RPMI8226 (cell line): ENCODE measurements at regions not wholly inside any gene's neighbourhood (a gene's known extent, or its start where the extent isn't known, plus 50 kb on each side); places are given as distances from the start of the nearest gene placed in this dataset.
"Not testable (repeated sequence)": the region's sequence is repeated elsewhere in the genome, so short reads cannot be mapped to it uniquely, and the experiment has no call there.

Experiments
- DNase-seq: peaks from one replicate; pipeline ENCODE4 v3.0.0-alpha.2; 2015

- no peak for DNase-seq
Measured at GRCh38 chr6:164095056-164095455, 680.5 kb downstream of the QKI start.

DNA sequence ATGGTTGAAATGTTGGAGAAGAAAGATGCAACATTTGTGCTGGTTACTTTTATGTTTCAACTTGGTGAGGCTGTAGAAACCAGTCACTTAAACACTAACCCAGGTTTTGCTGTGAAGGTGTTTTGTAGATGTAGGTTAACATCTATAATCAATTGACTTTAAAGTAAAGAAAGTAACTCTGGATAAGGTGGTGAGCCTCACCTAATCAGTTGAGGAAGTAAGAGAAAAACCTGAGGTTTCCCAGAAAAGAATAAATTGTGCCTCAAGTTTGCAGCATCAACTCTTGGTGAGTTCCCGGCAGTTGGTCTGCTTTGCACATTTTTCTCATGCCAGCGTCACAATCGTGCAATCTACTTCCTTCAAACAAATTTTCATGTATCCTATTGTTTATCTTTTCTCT lies 673.4 kb downstream of the QKI start:
- no peak for DNase-seq

DNA sequence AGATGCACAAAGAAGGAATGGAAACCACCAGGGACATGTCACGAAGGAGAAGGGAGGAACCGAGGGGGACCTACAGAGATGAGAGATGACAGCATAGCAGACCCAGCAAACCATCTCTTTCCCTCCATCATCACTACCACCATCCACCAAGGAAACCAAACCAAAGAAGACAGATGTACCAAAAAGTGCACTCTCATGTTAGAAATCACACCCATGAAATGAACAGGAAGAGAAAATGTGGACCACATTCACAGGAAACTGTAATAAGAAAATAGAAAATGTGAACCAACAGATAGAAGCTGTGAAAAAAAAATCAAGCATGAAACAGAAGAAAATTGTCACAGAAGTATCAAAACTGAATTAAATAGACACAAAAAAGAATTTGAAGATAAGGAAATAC lies 672.7 kb downstream of the QKI start:
- DNase-seq: no peak

DNA sequence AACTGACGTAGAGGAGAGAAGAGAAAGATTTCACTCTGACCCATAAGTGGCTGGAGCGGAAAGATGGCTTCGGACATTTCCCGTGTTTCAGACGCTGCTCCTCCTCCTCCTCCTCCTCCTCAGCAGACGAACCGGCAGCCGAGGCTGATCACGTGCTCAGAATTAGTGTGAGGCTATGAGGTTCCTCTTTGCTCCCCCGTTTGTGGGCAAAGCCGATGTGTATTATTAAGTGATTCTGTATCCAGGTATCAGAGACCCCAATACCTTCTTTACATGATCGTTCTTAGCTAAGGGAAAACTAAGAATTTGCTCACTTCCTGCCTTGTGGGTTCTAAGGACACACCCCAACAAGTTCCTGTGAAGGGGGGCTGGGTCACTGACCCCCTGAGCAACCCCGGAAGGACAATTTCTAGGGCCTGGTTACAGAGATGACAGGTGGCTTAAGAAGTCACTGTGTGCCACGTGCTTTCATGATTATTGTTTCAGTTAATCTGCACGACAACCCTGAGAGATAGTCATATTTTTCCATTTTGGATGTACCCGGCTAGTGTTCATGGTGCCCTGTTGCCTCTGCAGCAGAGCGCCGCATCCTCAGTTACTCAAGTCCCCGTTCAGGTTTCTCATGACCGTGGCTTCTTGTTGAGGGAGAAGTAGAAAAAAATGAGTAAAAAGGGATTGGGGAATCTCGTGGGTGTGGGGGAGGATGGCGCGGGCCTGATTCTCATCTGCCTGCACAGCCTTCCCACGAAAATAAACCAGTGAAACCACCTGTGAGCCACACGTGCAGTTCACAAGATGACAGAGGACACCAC lies 671.8 kb downstream of the QKI start:
- DNase-seq: no peak

GRCh38 chr6:164085091-164086075 lies 670.9 kb downstream of the QKI start:
- no peak for DNase-seq

DNA sequence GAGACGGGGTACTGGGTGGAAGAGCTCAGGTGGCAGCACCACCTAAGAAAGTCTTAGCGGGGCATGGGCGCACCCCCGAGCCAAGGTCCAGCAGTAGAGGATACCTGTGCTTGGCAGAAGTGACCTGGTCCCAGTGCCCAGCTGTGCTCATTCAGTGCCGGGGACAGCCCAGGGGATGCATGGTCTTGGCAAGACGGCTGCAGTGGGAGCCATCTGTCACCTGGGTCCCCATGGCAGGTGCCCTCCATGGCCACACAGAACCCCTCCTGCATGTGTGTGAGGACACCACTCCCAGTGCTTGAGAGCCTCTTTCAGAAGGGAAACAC lies 664.7 kb downstream of the QKI start:
- DNase-seq: no peak

DNA sequence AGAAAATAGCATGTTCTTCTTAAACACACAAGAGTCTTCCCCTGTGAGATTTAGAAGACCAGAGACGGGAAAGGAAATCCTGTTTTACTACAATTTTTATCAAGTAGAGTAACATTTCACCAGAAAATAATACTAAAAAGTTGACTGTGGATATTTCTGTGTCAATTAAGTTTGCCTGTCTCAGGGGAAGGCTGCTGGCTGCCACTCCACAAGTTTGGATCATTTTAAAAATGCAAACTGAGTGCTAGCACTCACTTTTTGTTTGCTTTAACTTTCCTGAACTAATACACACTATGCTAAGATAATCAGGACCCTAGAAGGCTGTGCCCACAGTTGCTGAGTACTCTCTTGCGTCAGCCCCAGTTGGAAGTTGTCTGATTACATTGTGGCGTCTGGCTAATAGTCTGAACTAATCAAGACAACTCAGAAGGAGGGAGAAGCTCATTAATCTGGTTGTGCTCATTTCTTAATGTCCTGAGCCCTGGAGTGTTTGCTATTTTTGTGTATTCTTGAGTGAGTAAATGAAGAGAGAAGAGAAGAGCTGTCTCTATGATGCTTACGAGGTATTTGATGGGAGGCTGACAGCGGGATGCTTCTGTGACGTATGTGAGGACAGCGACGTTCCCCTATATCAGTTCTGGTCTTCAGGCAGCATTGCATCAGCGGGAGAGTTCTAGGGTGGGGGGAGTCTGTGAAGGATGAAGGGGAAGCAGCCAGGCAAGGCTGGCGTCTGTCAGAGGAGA lies 664.2 kb downstream of the QKI start:
- DNase-seq: no peak

DNA sequence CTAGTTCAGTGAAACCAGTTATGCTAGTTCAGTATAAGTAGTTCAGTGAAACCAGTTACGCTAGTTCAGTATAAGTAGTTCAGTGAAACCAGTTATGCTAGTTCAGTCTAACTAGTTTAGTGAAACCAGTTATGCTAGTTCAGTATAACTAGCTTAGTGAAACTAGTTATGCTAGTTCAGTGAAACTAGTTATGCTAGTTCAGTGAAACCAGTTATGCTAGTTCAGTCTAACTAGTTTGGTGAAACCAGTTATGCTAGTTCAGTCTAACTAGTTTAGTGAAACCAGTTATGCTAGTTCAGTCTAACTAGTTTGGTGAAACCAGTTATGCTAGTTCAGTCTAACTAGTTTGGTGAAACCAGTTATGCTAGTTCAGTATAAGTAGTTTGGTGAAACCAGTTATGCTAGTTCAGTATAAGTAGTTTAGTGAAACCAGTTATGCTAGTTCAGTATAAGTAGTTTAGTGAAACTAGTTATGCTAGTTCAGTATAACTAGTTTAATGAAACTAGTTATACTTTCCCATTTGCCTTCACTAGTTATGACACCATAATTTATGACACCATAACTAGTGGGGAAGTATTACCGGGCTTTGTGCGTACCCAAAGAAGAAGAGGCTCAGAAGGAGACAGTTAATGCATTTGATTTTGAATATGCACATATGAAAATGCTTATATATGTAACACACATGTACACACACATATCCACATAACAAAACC lies 662.5 kb downstream of the QKI start:
- not testable (repeated sequence) for DNase-seq

DNA sequence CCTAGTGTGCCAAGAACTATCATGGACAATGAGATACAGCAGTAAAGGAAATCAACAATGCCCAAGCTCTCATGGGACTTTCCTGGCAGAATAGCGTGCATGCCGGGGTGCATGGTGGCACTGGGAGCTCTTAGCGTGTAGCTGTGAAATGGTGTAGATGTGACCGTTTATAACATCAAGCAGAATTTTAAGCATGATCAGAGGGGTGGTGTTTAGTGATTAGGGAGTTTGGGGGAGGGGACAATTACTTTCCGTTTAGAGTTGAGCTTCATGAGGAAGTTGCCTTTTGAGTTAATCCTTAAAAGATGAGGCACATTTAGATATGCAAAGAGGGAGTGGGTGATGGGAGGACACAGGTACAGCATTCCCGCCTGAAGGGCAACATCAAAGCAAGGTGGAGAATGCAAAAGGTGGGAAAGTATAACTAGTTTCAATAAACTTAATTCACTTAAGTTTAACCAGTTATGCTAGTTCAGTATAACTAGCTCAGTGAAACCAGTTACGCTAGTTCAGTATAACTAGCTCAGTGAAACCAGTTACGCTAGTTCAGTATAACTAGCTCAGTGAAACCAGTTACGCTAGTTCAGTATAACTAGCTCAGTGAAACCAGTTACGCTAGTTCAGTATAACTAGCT lies 661.6 kb downstream of the QKI start:
- DNase-seq: no peak

DNA sequence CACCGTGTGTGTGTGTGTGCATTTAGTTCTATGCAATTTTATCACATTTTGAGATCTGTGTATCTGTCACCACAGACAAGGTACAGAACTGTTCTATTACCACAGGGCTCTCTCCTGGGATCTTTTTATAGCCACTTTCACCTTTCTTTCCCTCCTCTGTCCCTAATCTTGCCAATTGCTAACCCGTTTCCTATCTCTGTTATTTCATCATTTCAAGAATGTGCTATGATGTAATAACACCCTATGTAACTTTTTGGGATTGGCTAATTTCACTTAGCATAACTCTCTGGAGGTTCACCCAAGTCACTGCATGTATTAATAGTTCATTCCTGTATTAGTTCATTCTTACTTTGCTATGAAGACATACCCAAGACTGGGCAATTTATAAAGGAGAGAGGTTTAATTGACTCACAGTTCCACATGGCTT lies 657.7 kb downstream of the QKI start:
- no peak for DNase-seq

DNA sequence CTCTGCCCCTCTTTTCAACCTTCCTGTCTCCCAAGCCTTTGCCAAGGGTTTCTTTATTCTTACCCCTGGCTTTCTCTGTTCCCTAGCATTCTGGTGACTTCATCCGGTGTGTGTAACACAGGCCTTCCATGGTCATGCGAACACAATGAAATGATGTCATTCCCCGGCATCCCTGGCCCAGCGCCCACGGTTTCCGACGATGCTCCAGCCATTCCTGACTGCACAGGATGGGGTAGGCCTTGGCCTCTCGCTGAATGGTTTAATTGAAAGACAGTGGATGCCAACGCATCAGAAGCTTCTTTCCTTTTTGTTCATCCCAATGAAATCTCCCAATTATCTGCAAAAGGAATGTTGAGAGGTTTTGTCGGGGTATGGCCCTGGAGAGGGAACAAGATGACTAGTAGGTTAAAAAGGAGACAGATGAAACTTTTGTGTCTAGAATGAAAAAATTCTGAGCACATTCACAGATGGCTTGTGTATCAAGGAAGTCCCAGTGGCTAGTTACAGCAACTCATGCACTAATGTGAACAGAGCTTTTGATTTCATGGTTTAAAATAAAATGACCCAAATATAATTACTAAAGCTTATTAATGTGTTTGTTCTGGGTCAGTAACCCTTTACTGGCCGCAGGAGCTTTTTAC lies 655.0 kb downstream of the QKI start:
- DNase-seq: no peak

DNA sequence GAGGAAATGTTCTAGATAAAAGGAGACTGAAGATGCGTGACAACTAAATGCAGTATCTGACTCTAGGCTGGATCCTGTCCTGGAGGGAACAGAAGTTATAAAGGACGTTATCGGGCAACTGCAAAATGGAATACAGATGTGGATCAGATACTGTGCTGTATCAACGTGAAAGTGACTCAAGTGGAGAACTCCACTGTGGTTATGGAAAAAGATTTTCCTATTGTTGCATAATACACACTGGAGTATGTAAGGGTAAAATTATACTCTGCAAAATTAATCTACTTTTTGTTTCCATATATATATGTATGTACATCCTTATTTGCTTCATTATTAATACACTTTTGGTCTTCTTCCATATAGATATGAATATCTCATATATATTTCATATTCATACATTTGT lies 654.0 kb downstream of the QKI start:
- DNase-seq: no peak

DNA sequence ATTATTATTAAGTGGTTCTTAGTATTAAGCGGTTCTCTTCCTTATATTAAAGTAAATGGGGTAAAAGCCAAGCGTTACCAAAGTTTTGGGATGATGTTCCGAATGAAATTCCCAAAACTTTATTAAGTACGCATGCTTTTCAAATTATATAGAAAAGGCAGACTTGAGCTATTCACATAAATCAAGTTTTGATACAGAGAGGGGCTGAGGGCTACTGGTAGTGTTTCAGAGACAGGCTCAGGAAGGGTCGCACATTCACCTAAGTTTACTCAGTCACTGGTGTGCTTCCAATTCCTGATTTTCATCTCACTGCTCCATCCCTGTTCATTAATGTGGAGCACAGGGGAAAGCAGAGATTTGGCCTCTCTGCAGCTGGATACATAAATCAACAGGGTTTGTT lies 652.2 kb downstream of the QKI start:
- DNase-seq: no peak

DNA sequence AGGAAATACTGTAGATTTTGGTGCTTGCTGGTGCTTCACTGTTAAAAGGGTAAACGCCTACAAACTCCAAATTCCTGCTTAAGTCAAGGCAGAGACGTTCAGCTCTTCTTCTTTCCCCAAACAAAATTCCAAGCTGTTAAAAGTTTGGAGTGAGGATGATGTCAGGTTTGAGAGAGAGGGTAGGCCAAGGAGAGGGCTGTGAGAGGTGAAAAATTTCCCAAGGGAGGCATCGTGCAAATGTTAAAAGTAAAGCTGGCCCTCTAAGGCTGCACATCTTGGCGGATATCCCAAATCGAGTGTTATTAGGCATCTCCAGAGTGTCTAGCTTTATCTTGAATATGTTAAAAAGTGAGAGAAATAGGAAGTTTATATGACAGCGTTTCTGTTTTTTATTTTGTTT lies 651.8 kb downstream of the QKI start:
- no peak for DNase-seq

- DNase-seq: no peak
Measured at GRCh38 chr6:164063346-164063745, 648.8 kb downstream of the QKI start.

DNA sequence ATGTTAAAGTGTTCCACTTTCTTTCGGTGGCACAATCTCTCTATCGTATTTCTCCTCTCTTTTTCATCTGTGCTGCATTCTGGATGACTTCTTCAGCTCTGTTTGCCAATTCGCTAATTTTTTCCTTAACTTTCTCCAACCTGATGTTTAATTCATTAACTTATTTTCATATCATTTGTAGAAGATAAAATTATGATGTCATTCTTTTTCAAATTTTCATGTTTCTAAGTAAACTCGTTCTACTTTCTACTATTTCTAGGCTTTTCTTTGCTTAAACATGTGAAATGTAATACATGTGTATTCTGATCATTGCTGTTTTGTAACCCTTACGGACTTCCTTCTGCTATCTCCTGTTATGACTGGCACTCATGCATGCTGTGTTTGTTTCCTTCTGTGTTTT lies 648.4 kb downstream of the QKI start:
- DNase-seq: no peak

DNA sequence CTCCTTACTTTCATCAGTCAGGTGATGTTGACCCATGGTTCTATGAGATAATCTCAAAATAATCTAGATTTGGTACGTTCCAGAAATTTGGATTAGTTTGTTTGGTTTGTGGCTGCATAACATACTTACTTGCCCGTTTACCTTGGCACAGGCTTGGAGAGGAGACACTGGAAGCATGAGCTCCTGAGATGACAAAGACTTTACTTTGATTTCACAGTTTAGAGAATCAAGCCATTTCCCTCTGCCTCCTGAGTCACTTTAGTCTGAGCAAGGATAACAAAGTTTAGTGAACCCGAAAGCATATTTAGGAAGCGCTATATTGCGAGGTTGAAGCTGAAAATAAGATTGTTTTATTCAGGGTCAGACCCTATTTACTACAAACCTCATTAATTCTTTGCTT lies 643.4 kb downstream of the QKI start:
- DNase-seq: no peak

GRCh38 chr6:164051427-164051826 lies 636.9 kb downstream of the QKI start:
- DNase-seq: no peak

- no peak for DNase-seq
Measured at GRCh38 chr6:164049517-164049988, 635.0 kb downstream of the QKI start.

DNA sequence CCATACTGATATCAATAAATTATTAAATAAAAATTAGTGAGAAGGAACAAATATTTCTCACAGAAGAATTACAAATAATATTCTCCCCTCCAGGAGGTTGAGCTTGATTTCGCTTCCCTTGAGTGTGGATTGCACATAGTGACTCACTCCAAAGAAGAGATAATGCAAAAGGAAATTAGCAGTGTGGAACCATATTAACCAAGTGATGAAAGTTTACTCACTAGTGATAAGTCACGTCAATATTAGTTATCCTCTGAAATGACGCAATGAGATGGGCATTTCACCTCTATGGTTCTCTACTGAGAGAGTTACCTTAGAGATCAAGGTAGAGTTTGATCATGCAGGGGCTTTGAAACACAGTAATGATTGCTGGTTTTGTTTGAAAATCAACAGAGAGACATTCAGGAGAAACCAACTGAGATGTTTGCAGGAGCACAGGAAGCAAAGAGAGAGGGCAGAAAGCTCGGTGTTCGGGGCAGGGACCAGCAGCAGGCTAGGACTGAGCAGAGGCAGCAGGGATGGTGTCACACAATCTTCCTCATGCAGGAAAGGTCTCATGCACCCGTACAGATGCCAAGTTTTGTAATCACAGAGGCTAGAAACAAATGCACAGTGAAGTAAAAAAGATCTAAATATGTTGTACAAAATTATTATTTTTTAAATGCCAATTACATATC lies 634.5 kb downstream of the QKI start:
- no peak for DNase-seq

DNA sequence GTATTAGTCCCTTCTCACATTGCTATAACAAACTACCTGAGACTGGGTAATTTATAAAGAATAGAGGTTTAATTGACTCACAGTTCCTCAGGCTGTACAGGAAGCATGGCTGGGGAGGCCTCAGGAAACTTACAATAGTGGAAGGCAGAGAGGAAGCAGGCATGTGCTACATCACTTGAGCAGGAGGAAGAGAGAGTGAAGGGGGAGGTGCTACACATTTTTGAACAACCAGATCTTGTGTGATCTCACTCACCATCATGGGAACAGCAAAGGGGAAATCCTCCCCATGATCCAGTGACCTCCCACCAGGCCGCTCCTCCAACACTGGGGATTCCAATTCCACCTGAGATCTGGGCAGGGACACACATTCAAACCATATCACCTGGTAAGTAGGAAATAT lies 630.6 kb downstream of the QKI start:
- no peak for DNase-seq
